HG03442 (cell line): ENCODE measurements at regions not wholly inside any gene's neighbourhood (a gene's known extent, or its start where the extent isn't known, plus 50 kb on each side); places are given as distances from the start of the nearest gene placed in this dataset.

Source experiments
- ATAC-seq: cut with Tn5 transposase; IDR thresholded peaks from one replicate; pipeline ENCODE4 v1.9.1; 2021; ENCODE audit warnings: mild to moderate bottlenecking, moderate library complexity; ENCODE audit not compliant: unreplicated experiment

- no peak for ATAC-seq
Measured at GRCh38 chr4:95672811-95673210, 124.0 kb upstream of the UNC5C start.

GRCh38 chr4:95660719-95661118 is 111.9 kb upstream of the UNC5C start:
- ATAC-seq, result no peak

- no peak for ATAC-seq
Measured at GRCh38 chr4:95651891-95652290, 103.1 kb upstream of the UNC5C start.

GRCh38 chr4:95644417-95644816 is 95.6 kb upstream of the UNC5C start:
- ATAC-seq, result no peak

GRCh38 chr4:95643627-95644026 is 94.9 kb upstream of the UNC5C start:
- no peak for ATAC-seq

- no peak for ATAC-seq
Measured at GRCh38 chr4:95641571-95641970, 92.8 kb upstream of the UNC5C start.

- ATAC-seq, result no peak
Measured at GRCh38 chr4:95640311-95640710, 91.5 kb upstream of the UNC5C start.

- no peak for ATAC-seq
Measured at GRCh38 chr4:95638920-95639501, 90.2 kb upstream of the UNC5C start.

GRCh38 chr4:95637043-95637600 is 88.3 kb upstream of the UNC5C start:
- ATAC-seq, result no peak

GRCh38 chr4:95636061-95636460 is 87.3 kb upstream of the UNC5C start:
- ATAC-seq, result no peak

- ATAC-seq, result no peak
Measured at GRCh38 chr4:95627709-95628108, 78.9 kb upstream of the UNC5C start.

- no peak for ATAC-seq
Measured at GRCh38 chr4:95627024-95627605, 78.3 kb upstream of the UNC5C start.

- no peak for ATAC-seq
Measured at GRCh38 chr4:95625020-95625419, 76.2 kb upstream of the UNC5C start.

GRCh38 chr4:95619525-95620443 is 71.0 kb upstream of the UNC5C start:
- no peak for ATAC-seq

- ATAC-seq, result no peak
Measured at GRCh38 chr4:95614684-95615205, 66.0 kb upstream of the UNC5C start.

- ATAC-seq, result no peak
Measured at GRCh38 chr4:95610061-95610569, 61.3 kb upstream of the UNC5C start.

- ATAC-seq, result no peak
Measured at GRCh38 chr4:95606739-95607138, 58.0 kb upstream of the UNC5C start.

GRCh38 chr4:95603393-95603792 is 54.6 kb upstream of the UNC5C start:
- no peak for ATAC-seq

GRCh38 chr4:95602872-95603271 is 54.1 kb upstream of the UNC5C start:
- ATAC-seq, result no peak

- ATAC-seq, result no peak
Measured at GRCh38 chr4:95601356-95601755, 52.6 kb upstream of the UNC5C start.

- ATAC-seq, result peak; percentile 78
Measured at GRCh38 chr4:95599777-95600400, 51.1 kb upstream of the UNC5C start.
